ENCODE measurements at regions not wholly inside any gene's neighbourhood (a gene's known extent, or its start where the extent isn't known, plus 50 kb on each side); places are given as distances from the start of the nearest gene placed in this dataset.

DNA sequence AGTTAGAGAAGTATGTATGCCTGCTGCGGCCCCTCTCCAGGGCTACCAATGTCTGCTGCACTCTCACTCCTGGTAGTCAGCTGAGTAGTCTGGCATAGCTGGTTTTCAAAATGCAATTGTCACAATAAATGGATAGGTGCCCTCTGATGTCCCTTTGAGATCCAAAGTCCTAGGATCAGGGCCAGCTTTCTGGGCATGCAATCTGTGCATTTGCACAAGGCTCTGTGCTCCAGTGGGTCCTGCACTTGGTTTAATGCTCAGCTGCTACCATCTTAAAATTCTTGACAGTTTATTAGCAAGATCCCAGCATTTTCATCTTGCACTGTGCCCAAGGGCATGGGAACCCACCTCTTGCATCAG is 233.8 kb downstream of the LTN1 start:
- TF ChIP-seq, protein P1, sequence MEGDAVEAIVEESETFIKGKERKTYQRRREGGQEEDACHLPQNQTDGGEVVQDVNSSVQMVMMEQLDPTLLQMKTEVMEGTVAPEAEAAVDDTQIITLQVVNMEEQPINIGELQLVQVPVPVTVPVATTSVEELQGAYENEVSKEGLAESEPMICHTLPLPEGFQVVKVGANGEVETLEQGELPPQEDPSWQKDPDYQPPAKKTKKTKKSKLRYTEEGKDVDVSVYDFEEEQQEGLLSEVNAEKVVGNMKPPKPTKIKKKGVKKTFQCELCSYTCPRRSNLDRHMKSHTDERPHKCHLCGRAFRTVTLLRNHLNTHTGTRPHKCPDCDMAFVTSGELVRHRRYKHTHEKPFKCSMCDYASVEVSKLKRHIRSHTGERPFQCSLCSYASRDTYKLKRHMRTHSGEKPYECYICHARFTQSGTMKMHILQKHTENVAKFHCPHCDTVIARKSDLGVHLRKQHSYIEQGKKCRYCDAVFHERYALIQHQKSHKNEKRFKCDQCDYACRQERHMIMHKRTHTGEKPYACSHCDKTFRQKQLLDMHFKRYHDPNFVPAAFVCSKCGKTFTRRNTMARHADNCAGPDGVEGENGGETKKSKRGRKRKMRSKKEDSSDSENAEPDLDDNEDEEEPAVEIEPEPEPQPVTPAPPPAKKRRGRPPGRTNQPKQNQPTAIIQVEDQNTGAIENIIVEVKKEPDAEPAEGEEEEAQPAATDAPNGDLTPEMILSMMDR (IDR thresholded peaks at IDR 0.05): no peak
- TF ChIP-seq POLR2A (IDR thresholded peaks at IDR 0.05): no peak
